ENCODE measurements at regions not wholly inside any gene's neighbourhood (a gene's known extent, or its start where the extent isn't known, plus 50 kb on each side); places are given as distances from the start of the nearest gene placed in this dataset.
"Not testable (repeated sequence)": the region's sequence is repeated elsewhere in the genome, so short reads cannot be mapped to it uniquely, and the experiment has no call there.

- H3K36me3 ChIP-seq (ENCODE audit: control insufficient read depth in 4 of 4, insufficient read depth in 3 of 4, low read depth in 1 of 4, low read length in 3 of 4): no peaks in the 10 kb centered on the region
- WGBS: 85% methylated on average over 10 of the region's 10 CpGs
- DNase-seq (ENCODE audit: low spot score): no peak
- no peaks in the 10 kb centered on the region for H3K9me3 ChIP-seq (ENCODE audit: control insufficient read depth in 4 of 4, low read length in 3 of 4)
- no peak overlapping the region for H3K4me3 ChIP-seq (ENCODE audit: low read depth in 1 of 3, low read length in 3 of 3)
- H3K9ac ChIP-seq (ENCODE audit: low read depth in 1 of 2, low read length in 2 of 2): no peak overlapping the region
- peaks cover 0 to 4% (median 1%) of the 10 kb centered on the region in 4 donors for H3K27me3 ChIP-seq (ENCODE audit: control insufficient read depth in 4 of 4, insufficient read depth in 4 of 4, low read length in 3 of 4)
- H3K4me1 ChIP-seq (ENCODE audit: control insufficient read depth in 4 of 4, insufficient read depth in 4 of 4, low read length in 3 of 4): no peaks in the 10 kb centered on the region
- H3K27ac ChIP-seq (ENCODE audit: low read depth in 1 of 2, low read length in 2 of 2): no peak overlapping the region
- TF ChIP-seq FOXA1 (IDR thresholded peaks at IDR 0.05): no peak
- TF ChIP-seq SP1 (IDR thresholded peaks at IDR 0.05): no peak
- no peak for TF ChIP-seq FOXA2 (IDR thresholded peaks at IDR 0.05)
- TF ChIP-seq HNF4G (IDR thresholded peaks at IDR 0.05): no peak
Observed at GRCh38 chr20:12093057-12093796, 175.5 kb downstream of the BTBD3 start.

- H3K27me3 ChIP-seq (ENCODE audit: control insufficient read depth in 4 of 4, insufficient read depth in 4 of 4, low read length in 3 of 4); H3K4me1 ChIP-seq (ENCODE audit: control insufficient read depth in 4 of 4, insufficient read depth in 4 of 4, low read length in 3 of 4); H3K9me3 ChIP-seq (ENCODE audit: control insufficient read depth in 4 of 4, low read length in 3 of 4); H3K4me3 ChIP-seq (ENCODE audit: low read depth in 1 of 3, low read length in 3 of 3); H3K27ac ChIP-seq (ENCODE audit: low read depth in 1 of 2, low read length in 2 of 2); DNase-seq (ENCODE audit: low spot score); H3K36me3 ChIP-seq (ENCODE audit: control insufficient read depth in 4 of 4, insufficient read depth in 3 of 4, low read depth in 1 of 4, low read length in 3 of 4); H3K9ac ChIP-seq (ENCODE audit: low read depth in 1 of 2, low read length in 2 of 2): not testable (repeated sequence)
- WGBS: 77% methylated on average over 3 of the region's 3 CpGs
Observed at GRCh38 chr20:12093797-12094190, 176.1 kb downstream of the BTBD3 start.

GRCh38 chr20:12095180-12095920, 177.7 kb downstream of the BTBD3 start:
- WGBS: 53% methylated on average over 5 of the region's 5 CpGs
- Histone ChIP-seq H3K36me3 (ENCODE audit: control insufficient read depth in 4 of 4, insufficient read depth in 3 of 4, low read depth in 1 of 4, low read length in 3 of 4) (no peaks in the 10 kb centered on the region), H3K4me3 (ENCODE audit: low read depth in 1 of 3, low read length in 3 of 3) (no peak overlapping the region), H3K9me3 (ENCODE audit: control insufficient read depth in 4 of 4, low read length in 3 of 4) (no peaks in the 10 kb centered on the region), H3K27ac (ENCODE audit: low read depth in 1 of 2, low read length in 2 of 2) (no peak overlapping the region), H3K27me3 (ENCODE audit: control insufficient read depth in 4 of 4, insufficient read depth in 4 of 4, low read length in 3 of 4) (peaks cover 0 to 4% (median 1%) of the 10 kb centered on the region in 4 donors), H3K9ac (ENCODE audit: low read depth in 1 of 2, low read length in 2 of 2) (no peak overlapping the region), H3K4me1 (ENCODE audit: control insufficient read depth in 4 of 4, insufficient read depth in 4 of 4, low read length in 3 of 4) (no peaks in the 10 kb centered on the region)
- no peak for TF ChIP-seq GABPA (IDR thresholded peaks at IDR 0.05 in 1 of 2, conservative IDR thresholded peaks at IDR 0.05 in 1 of 2)
- no peak for TF ChIP-seq FOXA1 (IDR thresholded peaks at IDR 0.05)
- no peak for TF ChIP-seq HNF4G (IDR thresholded peaks at IDR 0.05)
- no peak for TF ChIP-seq JUND (IDR thresholded peaks at IDR 0.05)
- TF ChIP-seq SP1 (IDR thresholded peaks at IDR 0.05): no peak
- no peak for TF ChIP-seq REST (IDR thresholded peaks at IDR 0.05)
- TF ChIP-seq CTCF (IDR thresholded peaks at IDR 0.05; ENCODE audit: low read depth, low read length, missing input control): no peak
- no peak for DNase-seq (ENCODE audit: low spot score)
